IMR-90 (cell line): ENCODE measurements at regions not wholly inside any gene's neighbourhood (a gene's known extent, or its start where the extent isn't known, plus 50 kb on each side); places are given as distances from the start of the nearest gene placed in this dataset.

Experiments used
- ATAC-seq: fragments of 200-7000 bp; cut with Tn5 transposase; 2 replicates; pipeline ENCODE4 v1.9.1; 2020; ENCODE audit warnings: low read depth, mild to moderate bottlenecking, moderate library complexity
- BruUV-seq: library from RNA; stranded (reverse); fragments of 400-500 nt; replicated peaks from 2 replicates; lab custom pipeline; 2021; lab: Mats Ljungman, UMichigan
- CTCF ChIA-PET: fragments of 300-600 bp; formaldehyde crosslinking; extraction: SDS; loops from one replicate; lab custom pipeline; 2021; ENCODE audit warnings: antibody characterized with exemption; lab: Yijun Ruan, JAX
- POLR2A ChIA-PET: fragments of 300-600 bp; sonication (Branson Sonifier 250); formaldehyde crosslinking; loops from one replicate; lab custom pipeline; 2022; ENCODE audit warnings: antibody characterized with exemption; ENCODE audit not compliant: unreplicated experiment; lab: Charles Lee
- DNase-seq: peaks from one replicate; pipeline ENCODE4 v3.0.0; 2013
- H2AFZ ChIP-seq: replicated peaks from 2 replicates; pipeline ENCODE3; 2013; ENCODE audit warnings: low read length, mild to moderate bottlenecking; ENCODE audit not compliant: poor library complexity
- H2AK5ac ChIP-seq: 2 replicates; pipeline ENCODE4 v1.6.1; 2013; ENCODE audit warnings: low read depth, low read length, inconsistent platforms
- H2AK9ac ChIP-seq: replicated peaks from 2 replicates; pipeline ENCODE3; 2013; ENCODE audit warnings: mild to moderate bottlenecking, low read depth, low read length, moderate library complexity; ENCODE audit not compliant: poor library complexity
- H2BK120ac ChIP-seq: 2 replicates; pipeline ENCODE4 v1.6.1; 2013; ENCODE audit warnings: low read depth, low read length, inconsistent platforms
- H2BK15ac ChIP-seq: 3 replicates; pipeline ENCODE4 v1.6.1; 2013; ENCODE audit warnings: low read depth, low read length, inconsistent platforms
- H2BK20ac ChIP-seq: 2 replicates; pipeline ENCODE4 v1.6.1; 2013; ENCODE audit warnings: low read depth, mild to moderate bottlenecking, inconsistent platforms, low read length, moderate library complexity
- H2BK5ac ChIP-seq: 2 replicates; pipeline ENCODE4 v1.6.1; 2013; ENCODE audit warnings: mild to moderate bottlenecking, low read depth, low read length, inconsistent platforms; ENCODE audit not compliant: poor library complexity, severe bottlenecking
- H3K14ac ChIP-seq: replicated peaks from 2 replicates; pipeline ENCODE4 v1.6.1; 2013; ENCODE audit warnings: low read depth, low read length, inconsistent platforms
- H3K18ac ChIP-seq: 2 replicates; pipeline ENCODE4 v1.6.1; 2013; ENCODE audit warnings: low read depth, low read length, control low read depth
- H3K23ac ChIP-seq: 2 replicates; pipeline ENCODE4 v1.6.1; 2013; ENCODE audit warnings: low read depth, low read length, inconsistent platforms
- H3K27ac ChIP-seq: 2 replicates; pipeline ENCODE4 v1.5.1; 2013; ENCODE audit warnings: mild to moderate bottlenecking, control low read depth, low read length; ENCODE audit not compliant: insufficient read depth
- H3K27me3 ChIP-seq: 2 replicates; pipeline ENCODE4 v1.6.1; 2013; ENCODE audit warnings: low read length; ENCODE audit not compliant: control insufficient read depth, insufficient read depth
- H3K36me3 ChIP-seq: 2 replicates; pipeline ENCODE4 v1.6.1; 2013; ENCODE audit warnings: low read length, mixed read lengths; ENCODE audit not compliant: control insufficient read depth, insufficient read depth
- H3K4ac ChIP-seq: 2 replicates; pipeline ENCODE4 v1.6.1; 2013; ENCODE audit warnings: low read depth, low read length, inconsistent platforms
- H3K4me1 ChIP-seq: 2 replicates; pipeline ENCODE4 v1.6.1; 2013; ENCODE audit warnings: low read length, mixed read lengths; ENCODE audit not compliant: control insufficient read depth, insufficient read depth
- H3K4me2 ChIP-seq: 2 replicates; pipeline ENCODE4 v1.6.1; 2013; ENCODE audit warnings: low read depth, mild to moderate bottlenecking, control low read depth, low read length, moderate library complexity
- H3K4me3 ChIP-seq: 2 replicates; pipeline ENCODE4 v1.5.1; 2013; ENCODE audit warnings: low read depth, mild to moderate bottlenecking, control low read depth, low read length, moderate library complexity; ENCODE audit not compliant: insufficient read depth
- H3K56ac ChIP-seq: 2 replicates; pipeline ENCODE4 v1.6.1; 2013; ENCODE audit warnings: low read length, inconsistent platforms; ENCODE audit not compliant: insufficient read depth; ENCODE audit errors: extremely low read depth
- H3K79me1 ChIP-seq, 2 experiments: 2 replicates each; pipeline ENCODE4 v1.6.1; 2013; ENCODE audit warnings: low read length in 2 of 2, inconsistent platforms in 1 of 2, low read depth in 1 of 2
- H3K9ac ChIP-seq: 2 replicates; pipeline ENCODE4 v1.6.1; 2013; ENCODE audit warnings: low read depth, low read length, control low read depth
- H3K9me1 ChIP-seq: 2 replicates; pipeline ENCODE4 v1.6.1; 2013; ENCODE audit warnings: low read length, inconsistent platforms; ENCODE audit not compliant: insufficient read depth
- H3K9me3 ChIP-seq: 2 replicates; pipeline ENCODE4 v1.6.1; 2013; ENCODE audit warnings: low read length; ENCODE audit not compliant: control insufficient read depth, insufficient read depth
- H4K20me1 ChIP-seq: 2 replicates; pipeline ENCODE4 v1.6.1; 2013; ENCODE audit warnings: low read length, inconsistent platforms; ENCODE audit not compliant: insufficient read depth
- H4K5ac ChIP-seq: 2 replicates; pipeline ENCODE4 v1.6.1; 2013; ENCODE audit warnings: mild to moderate bottlenecking, low read depth, low read length, control low read depth
- H4K8ac ChIP-seq, 2 experiments: 2 replicates each; pipeline ENCODE4 v1.6.1; 2013; ENCODE audit warnings: low read depth in 2 of 2, low read length in 2 of 2, control low read depth in 1 of 2, inconsistent platforms in 1 of 2
- H4K91ac ChIP-seq: 2 replicates; pipeline ENCODE4 v1.6.1; 2013; ENCODE audit warnings: low read depth, low read length, inconsistent platforms; ENCODE audit not compliant: insufficient read depth
- BHLHE40 ChIP-seq: fragments of 150-350 bp; IDR thresholded peaks from 2 replicates; pipeline ENCODE4 v1.6.1; 2016; ENCODE audit warnings: mild to moderate bottlenecking, low read depth, low read length
- CEBPB ChIP-seq: IDR thresholded peaks from 2 replicates; pipeline ENCODE4 v1.6.1; 2012; ENCODE audit warnings: low read depth, low read length, improper control_type of control experiment
- CHD1 ChIP-seq: IDR thresholded peaks from 2 replicates; pipeline ENCODE4 v1.6.1; 2012; ENCODE audit warnings: low read depth, low read length, improper control_type of control experiment
- CTCF ChIP-seq: conservative IDR thresholded peaks from 2 replicates; pipeline ENCODE4 v1.5.1; 2012; ENCODE audit warnings: mild to moderate bottlenecking, low read depth, low read length, improper control_type of control experiment
- ELK1 ChIP-seq: fragments of 150-350 bp; IDR thresholded peaks from 2 replicates; pipeline ENCODE4 v1.6.1; 2016; ENCODE audit warnings: low read depth, mild to moderate bottlenecking, low read length, moderate library complexity, borderline replicate concordance
- FOS ChIP-seq: fragments of 150-350 bp; IDR thresholded peaks from 2 replicates; pipeline ENCODE4 v1.6.1; 2016; ENCODE audit warnings: low read depth, low read length
- MAFK ChIP-seq: IDR thresholded peaks from 2 replicates; pipeline ENCODE4 v1.6.1; 2012; ENCODE audit warnings: low read depth, low read length, improper control_type of control experiment
- MAZ ChIP-seq: IDR thresholded peaks from 2 replicates; pipeline ENCODE4 v1.6.1; 2012; ENCODE audit warnings: low read depth, mild to moderate bottlenecking, low read length, improper control_type of control experiment, moderate library complexity, borderline replicate concordance
- MXI1 ChIP-seq: IDR thresholded peaks from 2 replicates; pipeline ENCODE4 v1.6.1; 2012; ENCODE audit warnings: low read depth, mild to moderate bottlenecking, low read length, moderate library complexity, borderline replicate concordance
- NFE2L2 ChIP-seq: fragments of 150-350 bp; IDR thresholded peaks from 2 replicates; pipeline ENCODE4 v1.6.1; 2016; ENCODE audit warnings: low read depth, mild to moderate bottlenecking, low read length
- RAD21 ChIP-seq: IDR thresholded peaks from 2 replicates; pipeline ENCODE4 v1.6.1; 2012; ENCODE audit warnings: low read length, improper control_type of control experiment
- RCOR1 ChIP-seq: IDR thresholded peaks from 2 replicates; pipeline ENCODE4 v1.6.1; 2012; ENCODE audit warnings: mild to moderate bottlenecking, low read length, improper control_type of control experiment; ENCODE audit not compliant: insufficient replicate concordance
- RFX5 ChIP-seq: IDR thresholded peaks from 2 replicates; pipeline ENCODE4 v1.8.0; 2012; ENCODE audit warnings: low read depth, mild to moderate bottlenecking, low read length, moderate library complexity
- SMC3 ChIP-seq: fragments of 150-350 bp; IDR thresholded peaks from 2 replicates; pipeline ENCODE4 v1.6.1; 2016; ENCODE audit warnings: low read depth, mild to moderate bottlenecking, antibody characterized with exemption, low read length, moderate library complexity
- WGBS, 2 experiments: methylation state at CpG; one replicate each; pipeline versions ENCODE4 v1.1.5 to v1.1.7; 2013; ENCODE audit warnings: missing lambda C conversion rate in 2 of 2; ENCODE audit not compliant: insufficient read length in 1 of 2; ENCODE audit errors: extremely low coverage in 2 of 2; 5-methylcytosine and 5-hydroxymethylcytosine counted together
- dilution Hi-C: fragments of 300-500 bp; cut with HindIII; formaldehyde crosslinking; loops from one replicate; pipeline ENCODE4 v1.14.3; 2018; ENCODE audit warnings: low sequenced_read_pairs; ENCODE audit not compliant: unreplicated experiment
- in situ Hi-C: fragments of 300-500 bp; cut with MboI; formaldehyde crosslinking; loops from 3 replicates; pipeline ENCODE4 v1.14.3; 2019; ENCODE audit warnings: low sequenced_read_pairs, inconsistent platforms, mixed read lengths
- intact Hi-C: fragments of 100-400 bp; cut with micrococcal nuclease; formaldehyde crosslinking; loops from 2 replicates; pipeline ENCODE4 v1.10.0; 2022

GRCh38 chr5:82355053-82355452, 76.9 kb upstream of the RPS23 start:
- ATAC-seq (no peak), DNase-seq (no peak)
- Histone ChIP-seq H4K5ac (no peak overlapping the region), H3K4me2 (no peak overlapping the region), H3K4me3 (no peak overlapping the region), H2BK20ac (no peak overlapping the region), H4K20me1 (no peaks in the 10 kb centered on the region), H3K4ac (no peak overlapping the region), H2BK120ac (no peak overlapping the region), H3K56ac (no peak overlapping the region), H2BK15ac (no peak overlapping the region), H2AFZ (no peak overlapping the region), H3K27me3 (no peaks in the 10 kb centered on the region), H4K8ac (no peak overlapping the region), H3K27ac (no peak overlapping the region), H3K18ac (no peak overlapping the region), H3K14ac (no peak overlapping the region), H2BK5ac (no peak overlapping the region), H2AK5ac (no peak overlapping the region), H3K9ac (no peak overlapping the region), H3K9me1 (peaks cover 10% of the 10 kb centered on the region), H3K79me1 (no peaks in the 10 kb centered on the region), H2AK9ac (no peak overlapping the region), H4K91ac (no peak overlapping the region), H3K4me1 (peaks cover 17% of the 10 kb centered on the region), H3K36me3 (no peaks in the 10 kb centered on the region), H3K23ac (no peak overlapping the region), H3K9me3 (no peaks in the 10 kb centered on the region)
- CTCF ChIA-PET: interaction anchor here (1.1 kb wide), 1 partner anchor 22 kb away, joined by 3 read pairs; no protein-coding TSS in a partner anchor
- dilution Hi-C loops (no loop called here), in situ Hi-C loops (loop anchor here (10.0 to 25.0 kb wide), 4 partner anchors 140 to 1120 kb away; partner anchors contain the start of gene VCAN), intact Hi-C loops (no loop called here)
- no TSS peak for BruUV-seq
- TF ChIP-seq RAD21 (no peak), ELK1 (no peak), CEBPB (no peak), SMC3 (no peak), CHD1 (no peak), BHLHE40 (no peak), FOS (no peak), RFX5 (no peak), NFE2L2 (no peak), RCOR1 (no peak), MAZ (no peak), MXI1 (no peak), MAFK (no peak), CTCF (no peak)
- WGBS, 2 experiments: no CpG with 5 or more reads among the region's 3 CpGs
- POLR2A ChIA-PET: no interaction called here
